Left lobe of liver (tissue), 2 donors: ENCODE measurements at regions not wholly inside any gene's neighbourhood (a gene's known extent, or its start where the extent isn't known, plus 50 kb on each side); places are given as distances from the start of the nearest gene placed in this dataset.
A peak's percentile ranks its signal among the peaks of the same experiment; 100 is the strongest.

Experiments
- ATAC-seq: fragments of 200-7000 bp; cut with Tn5 transposase; one replicate; pipeline ENCODE4 v1.9.1; 2020; ENCODE audit warnings: mild to moderate bottlenecking, moderate library complexity
- DNase-seq: peaks from one replicate; pipeline ENCODE4 v3.0.0-alpha.2; 2020; ENCODE audit warnings: low spot score
- donor health status: DM: no; HTN: no; CAD: no; lungs with moderate emphysema.
- donor health status: DM: no; HTN: yes; CAD: no.

DNA sequence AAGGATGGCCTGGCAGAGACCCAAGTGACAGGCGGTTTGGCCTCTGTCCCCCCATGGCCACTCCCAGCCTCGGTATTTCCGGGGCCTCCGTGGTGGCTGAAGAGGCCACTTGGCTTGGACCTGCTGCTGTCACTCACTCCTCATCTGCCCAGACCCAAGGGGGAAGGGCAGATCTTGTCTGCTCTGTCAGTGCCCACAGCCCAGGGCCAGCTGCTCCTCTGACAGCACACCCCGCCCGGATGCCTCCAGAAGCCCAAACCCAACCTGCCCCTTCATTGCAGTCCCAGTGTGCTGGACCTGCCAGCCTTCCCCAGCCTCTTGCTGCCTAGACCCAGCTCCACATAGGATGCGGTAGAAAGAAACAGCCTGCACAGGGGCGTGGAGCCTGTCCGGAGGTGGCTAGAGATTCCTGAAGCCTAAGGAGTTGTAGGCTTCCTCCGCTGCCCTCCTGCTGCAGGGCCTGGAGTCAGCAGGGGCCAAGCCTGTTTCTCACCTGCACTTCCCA is 52.0 kb downstream of the MAGEF1 start:
- ATAC-seq = no peak
- DNase-seq = no peak

DNA sequence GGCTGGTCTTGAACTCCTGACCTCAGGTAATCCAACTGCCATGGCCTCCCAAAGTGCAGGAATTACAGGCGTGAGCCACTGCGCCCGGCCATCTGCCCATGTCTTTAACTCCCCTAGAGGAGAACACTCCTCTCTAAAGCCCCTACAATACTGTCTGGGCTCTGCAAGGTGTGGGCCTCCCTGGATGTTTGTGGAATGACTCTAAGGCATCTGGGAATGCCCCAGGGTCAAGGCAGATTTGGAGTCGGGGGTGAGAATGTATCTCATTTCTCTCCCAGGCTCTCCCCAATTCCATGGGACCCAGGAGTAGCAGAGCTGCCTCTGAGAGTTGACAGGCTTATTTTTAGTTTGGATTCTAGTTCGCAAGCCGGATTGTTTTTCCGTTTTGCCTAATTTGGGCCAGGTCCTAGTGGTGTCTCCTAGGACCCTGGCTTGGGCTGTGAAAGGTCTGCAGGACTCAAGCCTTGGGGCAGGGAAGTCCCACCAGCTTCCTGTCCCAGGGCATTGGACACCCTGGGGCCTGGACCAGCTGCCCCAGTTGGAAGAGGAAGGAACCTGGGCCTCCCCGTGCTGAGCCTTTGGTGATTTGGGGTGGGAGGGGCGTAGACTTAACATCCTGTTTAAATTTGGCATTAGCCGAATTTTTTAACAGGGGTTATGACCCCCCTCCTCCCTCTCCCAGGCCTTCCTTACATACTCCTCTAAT is 53.5 kb downstream of the MAGEF1 start:
- ATAC-seq (peak; percentile 25), DNase-seq (no peak)

DNA sequence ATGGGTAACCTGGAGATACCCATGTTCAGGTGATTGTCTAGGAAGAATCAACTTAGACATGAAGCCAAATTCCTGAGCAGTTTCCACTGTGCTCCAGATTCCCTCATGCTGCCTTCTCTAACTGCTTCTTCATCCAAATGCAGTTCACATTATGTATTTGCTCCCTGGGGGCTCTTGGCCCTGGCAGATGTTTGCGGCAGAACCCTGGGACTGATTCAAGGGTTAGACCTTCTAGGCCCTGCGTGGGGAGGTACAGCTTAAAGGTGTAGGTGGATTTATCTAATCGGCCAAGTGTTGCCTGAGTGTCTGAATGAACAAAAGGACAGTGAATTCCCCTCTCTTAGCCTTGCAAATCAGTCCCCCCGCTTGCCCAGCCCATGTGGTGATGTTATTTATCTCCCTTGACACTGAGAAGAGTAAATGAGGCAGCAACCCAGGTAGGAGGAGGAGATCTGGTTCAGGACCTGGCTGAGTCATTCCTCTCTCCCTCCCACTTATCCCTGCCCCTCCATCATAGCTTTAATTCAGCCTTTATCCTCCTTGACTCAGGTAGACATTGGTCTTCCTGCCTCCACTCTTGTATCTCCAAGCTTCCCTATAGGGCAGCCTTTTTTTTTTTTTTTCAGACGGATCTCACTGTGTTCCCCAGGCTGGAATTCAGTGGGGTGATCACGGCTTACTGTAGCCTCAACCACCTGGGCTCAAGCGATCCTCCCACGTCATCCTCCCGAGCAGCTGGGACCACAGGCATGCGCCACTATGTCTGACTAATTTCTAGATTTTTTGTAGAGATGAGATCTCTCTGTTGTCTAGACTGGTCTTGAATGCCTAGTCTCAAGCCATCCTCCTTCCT is 54.8 kb downstream of the MAGEF1 start:
- no peak for ATAC-seq
- DNase-seq = no peak

DNA sequence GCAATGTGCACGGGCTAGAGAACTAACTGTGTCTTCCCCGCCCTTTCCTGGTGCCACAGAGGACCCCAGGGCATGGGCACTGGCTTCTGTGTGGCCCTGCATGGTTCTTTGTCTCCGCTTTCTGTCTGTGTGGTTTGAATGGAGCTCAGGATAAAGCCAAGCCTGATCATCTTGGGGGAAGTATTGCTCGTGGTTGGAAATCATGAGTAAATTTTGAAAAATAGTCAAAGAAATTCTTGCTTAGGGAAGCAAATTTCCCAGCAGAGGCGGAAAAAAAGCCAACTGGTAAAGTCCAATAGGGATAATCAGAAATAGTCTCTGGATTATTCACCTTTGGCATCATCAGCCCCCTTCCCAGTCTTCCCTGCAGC is 55.4 kb downstream of the MAGEF1 start:
- DNase-seq (no peak), ATAC-seq (no peak)

DNA sequence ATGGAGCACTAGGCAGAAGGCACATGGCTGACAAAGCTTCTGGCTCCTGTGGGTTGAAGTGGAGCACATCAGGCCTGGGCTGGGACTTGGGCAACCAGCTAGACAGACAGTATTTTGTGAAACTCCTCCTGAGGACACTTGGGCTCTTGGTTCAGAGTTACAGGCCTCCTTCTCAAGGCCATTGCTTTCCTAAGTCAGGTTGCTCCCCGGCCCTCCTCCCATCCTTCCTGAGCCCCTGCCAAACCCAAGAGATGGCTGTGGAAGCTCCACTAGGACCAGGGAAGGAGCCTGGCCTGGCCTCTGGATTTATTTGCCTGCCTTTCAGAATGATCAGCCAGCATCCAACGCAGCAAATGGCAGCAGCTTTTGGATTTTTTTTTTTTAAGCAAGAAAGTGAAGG is 56.3 kb downstream of the MAGEF1 start:
- no peak for ATAC-seq
- DNase-seq = no peak

DNA sequence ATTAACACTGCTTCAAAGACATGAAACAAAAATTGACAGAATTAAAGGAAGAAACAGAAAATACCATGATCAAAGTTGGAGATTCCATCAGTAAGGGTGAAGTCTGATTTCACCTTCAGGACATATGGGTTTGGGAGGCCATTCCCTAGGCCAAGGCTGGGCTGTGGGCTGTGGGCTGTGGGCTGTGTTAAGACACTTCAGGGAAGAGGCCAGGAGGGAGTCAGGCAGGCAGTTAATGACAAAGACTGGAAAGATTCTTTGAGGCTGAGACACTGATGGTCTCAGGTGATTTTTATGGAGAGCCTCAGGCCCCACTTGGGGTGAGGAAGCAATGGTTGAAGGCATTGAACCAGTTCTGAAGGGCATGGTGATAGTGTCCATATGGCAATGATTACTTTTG is 57.5 kb downstream of the MAGEF1 start:
- ATAC-seq (no peak), DNase-seq (no peak)

DNA sequence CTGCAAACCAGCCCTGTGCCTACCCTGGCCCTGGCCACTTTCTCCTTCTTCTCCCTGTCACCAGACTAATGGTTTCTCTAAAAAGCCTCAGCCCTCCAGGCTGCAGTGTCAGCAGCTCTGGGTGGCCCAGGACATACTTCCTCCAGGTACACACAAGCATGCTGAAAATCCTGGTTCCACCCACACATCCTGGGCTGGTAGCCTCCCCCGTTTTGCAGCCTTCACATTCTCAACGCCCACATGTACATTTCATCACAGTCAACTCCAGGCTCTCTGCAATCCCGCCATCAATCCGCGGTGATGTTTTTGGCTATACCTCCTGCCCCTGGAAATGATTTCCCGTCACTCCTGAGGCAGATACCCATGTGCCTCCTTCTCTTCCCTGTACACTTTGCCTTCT is 59.4 kb downstream of the MAGEF1 start:
- no peak for DNase-seq
- no peak for ATAC-seq

DNA sequence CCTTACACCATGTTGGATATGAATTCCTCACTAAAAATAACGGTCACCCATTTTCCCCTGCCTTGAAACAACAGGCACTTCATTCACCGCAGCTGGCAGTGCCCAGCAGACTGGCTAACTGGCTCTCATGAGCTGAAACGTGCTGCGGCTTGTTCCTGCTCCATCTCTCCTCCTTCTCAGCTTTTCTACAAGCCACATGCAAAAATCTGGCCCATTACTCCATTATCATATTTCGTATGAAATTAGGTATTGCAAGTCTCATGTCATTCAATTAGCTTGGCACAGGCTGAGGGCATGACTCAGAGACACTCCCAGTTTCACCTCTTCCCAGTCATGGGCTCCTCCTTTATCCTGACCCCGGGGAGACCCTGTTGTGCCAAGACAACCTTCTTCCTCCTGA is 60.0 kb downstream of the MAGEF1 start:
- DNase-seq (no peak), ATAC-seq (no peak)

DNA sequence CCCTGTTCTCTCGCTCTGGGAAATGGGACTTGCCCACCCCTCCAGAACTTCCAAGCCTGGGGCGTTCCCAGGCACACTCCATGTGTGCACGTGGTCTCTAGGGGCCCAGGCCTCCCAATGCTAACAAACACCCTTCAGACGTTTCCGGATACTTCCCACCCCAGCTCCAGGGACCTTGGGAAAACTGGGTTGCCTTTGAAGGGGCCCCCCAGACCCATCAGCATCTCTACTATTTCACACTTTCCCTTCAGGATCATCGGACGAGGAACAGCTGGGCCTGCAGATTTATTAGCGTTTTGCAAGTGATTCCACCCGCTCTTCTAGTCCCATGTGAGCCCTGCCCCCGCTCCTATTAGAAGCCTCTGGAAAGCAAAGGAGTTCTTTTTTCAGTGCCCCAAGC is 63.2 kb downstream of the MAGEF1 start:
- DNase-seq (no peak), ATAC-seq (no peak)

DNA sequence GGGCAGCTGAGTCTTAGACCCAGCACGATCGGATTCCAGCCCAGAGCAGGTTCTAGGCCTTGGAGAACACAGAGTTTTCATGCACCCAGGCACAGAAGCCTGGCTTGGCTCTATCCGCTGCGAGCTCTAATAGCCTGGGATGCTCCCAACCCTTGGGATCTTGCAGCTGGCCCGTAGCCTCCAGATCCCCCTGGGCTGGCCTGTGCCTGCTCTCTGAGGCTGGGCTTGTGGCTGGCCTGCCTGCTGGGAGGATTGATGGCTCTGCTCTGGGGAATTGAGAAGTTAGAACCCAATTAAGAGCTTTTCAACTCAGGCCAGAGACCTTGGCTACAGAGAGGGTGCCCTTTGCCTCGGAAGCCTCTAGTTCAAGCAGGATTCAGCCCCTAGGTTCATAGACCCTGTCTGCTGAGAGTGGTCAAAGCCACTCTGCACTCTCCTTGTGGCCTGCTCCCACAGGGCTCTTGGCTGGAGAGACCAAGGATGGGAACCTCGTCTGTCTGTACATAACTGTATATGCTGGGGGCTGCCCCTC is 64.4 kb downstream of the MAGEF1 start:
- DNase-seq = no peak
- peak; percentile 10 for ATAC-seq

DNA sequence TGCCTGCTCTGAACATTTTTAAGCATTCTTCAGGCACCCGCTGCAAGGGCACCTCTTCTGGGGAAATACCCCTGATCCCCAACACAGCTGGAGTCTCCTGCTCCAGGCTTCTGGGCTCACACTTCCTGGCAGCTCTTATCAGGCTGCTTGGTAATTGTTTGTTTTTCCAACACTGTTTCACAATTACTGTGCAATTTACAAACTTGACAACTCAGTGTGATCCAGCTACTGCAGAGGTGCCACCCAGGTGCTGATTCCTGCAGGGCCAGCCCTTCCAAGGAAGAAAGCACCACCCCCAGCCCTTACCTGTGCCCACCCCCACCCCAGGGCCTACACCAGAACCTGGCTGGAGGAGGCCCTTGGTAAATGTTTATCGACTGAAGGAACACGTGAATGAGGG is 66.5 kb downstream of the MAGEF1 start:
- DNase-seq (peak; percentile 51), ATAC-seq (peak; percentile 94)

DNA sequence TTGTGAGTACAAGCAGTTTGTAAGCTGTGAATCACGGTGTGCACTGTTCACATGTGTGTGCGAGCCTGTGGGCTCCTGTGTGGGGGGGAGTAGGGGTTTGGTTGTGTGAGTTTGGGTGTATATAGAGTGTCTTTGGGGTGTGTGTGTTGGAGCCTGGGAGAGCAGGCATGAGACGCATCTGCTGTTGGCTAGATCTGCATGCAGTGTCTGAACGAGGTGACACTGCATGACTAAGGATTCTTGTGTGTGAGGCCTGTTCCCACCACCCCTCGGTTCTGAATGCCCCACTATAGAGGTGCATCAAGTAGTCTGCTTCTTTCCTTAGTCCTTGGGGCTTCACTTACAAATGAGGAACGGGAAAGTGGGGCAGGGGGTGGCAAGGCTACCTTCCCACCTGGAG is 68.4 kb downstream of the MAGEF1 start:
- DNase-seq (no peak), ATAC-seq (no peak)

DNA sequence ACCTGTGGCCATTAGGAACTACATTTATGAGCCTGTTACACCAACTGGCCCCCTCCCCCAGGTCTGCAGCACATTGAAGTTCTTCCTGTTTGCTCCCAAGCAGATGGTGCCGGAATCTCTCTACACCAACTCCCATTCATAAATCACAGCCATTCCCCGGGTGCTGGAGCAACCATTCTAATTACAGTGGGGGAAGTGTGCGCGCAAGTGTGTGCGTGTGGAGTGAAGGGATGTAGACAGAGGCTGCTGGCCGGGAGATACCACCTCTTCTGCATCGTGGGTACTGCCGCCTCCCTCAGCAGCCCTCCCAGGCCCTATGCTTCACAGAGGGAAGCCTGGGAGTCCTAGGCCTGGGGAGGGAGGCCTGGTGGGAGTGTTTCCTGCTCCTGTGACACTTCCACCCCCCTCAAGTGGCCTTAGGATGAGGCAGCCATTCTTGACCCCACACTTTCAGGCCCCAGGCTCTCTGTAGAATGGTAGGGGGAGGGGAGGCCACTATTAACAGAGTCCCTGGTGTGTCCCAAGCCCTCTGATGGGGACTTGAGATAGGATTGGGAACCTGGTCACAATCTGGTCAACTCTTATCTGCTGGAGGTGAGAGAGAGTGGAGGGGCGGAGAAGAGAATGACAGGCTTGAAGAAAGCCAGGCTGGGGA is 69.1 kb downstream of the MAGEF1 start:
- DNase-seq (no peak), ATAC-seq (no peak)

DNA sequence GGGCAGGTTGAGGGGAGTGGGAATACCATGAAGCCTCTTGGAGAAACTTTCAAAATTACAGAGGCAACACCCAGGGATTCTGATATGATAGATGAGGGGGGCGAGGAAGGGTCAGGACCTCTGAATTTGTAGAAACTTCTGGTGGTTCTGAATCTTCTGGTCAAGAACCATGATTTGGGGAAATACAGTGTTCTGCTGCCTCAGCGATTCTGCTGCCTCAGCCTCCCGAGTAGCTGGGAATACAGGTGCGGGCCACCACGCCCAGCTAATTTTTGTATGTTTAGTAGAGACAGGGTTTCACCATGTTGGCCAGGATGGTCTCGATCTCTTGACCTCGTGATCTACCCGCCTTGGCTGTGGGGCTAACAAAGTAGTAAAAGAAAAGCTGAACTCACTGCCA is 70.4 kb downstream of the MAGEF1 start:
- DNase-seq (no peak), ATAC-seq (no peak)

DNA sequence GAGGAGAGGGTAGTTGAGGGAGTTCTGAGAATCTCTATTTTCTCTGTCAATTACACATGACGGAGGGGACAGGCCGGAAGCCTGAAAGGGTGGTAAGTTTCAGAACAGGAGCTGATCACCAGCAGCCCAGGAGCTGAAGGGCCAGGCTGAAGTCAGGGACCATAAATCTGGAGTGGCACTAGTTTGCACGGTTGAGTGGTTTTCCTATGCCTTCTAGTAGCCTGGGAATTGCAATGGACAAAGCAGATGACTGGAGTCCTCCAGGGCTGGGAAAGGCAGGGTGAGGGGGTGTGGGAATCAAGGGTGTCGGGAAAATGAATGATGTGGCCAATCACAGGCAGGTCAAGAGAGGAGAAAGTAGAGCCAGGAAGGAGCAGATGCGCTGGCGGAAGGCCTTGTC is 72.5 kb downstream of the MAGEF1 start:
- no peak for DNase-seq
- ATAC-seq = no peak

DNA sequence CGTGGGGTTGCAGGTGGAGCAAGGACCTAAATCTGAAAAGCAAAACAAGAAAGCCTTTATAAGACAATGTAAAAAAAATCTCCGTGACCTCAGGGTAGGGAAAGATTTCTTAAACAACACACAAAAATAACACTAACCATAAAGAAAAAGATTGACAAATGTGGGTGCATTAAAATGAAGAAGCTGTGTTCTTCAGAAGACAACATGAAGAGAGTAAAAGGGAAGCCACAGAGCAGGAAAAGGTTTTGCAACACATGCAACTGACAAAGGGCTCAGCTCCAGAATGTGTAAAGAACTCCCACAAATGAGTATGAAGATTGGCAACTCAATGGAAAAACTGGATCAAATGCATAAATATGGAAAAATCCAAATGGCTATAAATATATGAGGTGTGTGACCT is 74.2 kb downstream of the MAGEF1 start:
- no peak for DNase-seq
- no peak for ATAC-seq

DNA sequence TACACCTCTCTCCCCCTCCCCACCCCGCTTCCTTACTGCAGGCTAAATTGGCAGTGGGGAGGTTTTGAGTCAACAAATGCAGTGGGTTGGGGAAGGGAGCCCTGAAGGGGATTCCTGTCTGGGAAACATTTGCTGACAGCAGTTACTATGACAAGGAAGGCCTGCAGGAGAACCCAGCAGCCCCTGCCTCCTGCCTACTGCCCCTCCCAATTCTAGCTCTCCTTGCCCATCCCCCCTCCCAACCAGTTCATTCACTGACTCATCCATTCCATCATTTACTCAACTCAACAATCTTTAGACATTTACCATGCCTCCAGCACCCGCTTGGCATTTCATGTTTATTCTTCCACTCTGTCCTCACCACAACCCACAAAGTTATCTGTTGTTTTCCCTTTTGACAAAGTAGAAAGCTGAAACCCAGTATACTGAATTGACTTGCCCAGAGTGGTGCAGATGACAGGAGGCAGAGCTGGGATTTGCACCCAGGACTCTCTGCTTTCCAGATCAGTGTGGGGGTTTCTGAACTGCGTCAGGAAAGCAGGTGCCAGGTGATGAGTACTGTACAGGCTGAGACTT is 75.0 kb downstream of the MAGEF1 start:
- DNase-seq = no peak
- ATAC-seq = no peak

DNA sequence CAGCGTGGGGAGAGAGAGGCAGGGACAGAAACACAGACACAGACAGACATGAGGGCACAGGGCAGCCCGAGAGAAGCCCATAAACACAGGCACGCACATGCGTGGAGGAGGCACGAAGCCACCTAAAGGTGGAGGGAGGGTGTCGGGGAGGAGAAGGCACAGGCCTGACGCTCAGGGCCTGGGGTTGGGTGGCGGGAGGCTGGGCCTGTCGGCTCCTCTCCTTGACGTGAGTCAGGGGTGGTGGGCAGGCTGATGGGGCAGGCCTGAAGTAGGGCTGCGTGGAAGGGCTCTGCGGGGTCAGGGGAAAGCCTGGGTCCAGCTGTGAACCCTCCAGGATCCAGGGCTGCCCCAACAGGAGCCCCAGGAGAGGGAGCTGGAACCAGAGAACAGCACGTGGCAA is 74.2 kb downstream of the EPHB3 start:
- ATAC-seq = no peak
- DNase-seq = no peak

DNA sequence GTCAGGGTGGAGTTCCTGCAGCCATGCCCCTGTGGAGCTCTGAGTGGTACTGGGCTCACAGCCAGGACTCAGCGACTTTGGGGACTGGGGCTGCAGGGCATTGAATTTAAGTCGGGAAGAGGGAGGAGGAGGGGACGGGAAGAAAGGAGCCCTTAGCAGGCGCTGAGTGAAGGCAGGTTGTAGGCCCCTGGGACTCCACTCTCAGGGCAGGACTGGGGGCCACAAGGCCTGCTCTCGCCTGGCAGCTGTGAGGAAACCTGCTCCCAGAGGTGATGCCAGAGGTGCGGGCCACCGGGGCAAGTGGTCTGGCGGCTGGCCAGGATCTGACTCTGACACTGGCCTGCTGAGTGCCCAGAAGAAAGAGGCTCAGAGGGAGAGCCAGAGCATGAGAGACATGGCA is 73.5 kb downstream of the EPHB3 start:
- ATAC-seq = peak; percentile 58
- peak; percentile 52 for DNase-seq

DNA sequence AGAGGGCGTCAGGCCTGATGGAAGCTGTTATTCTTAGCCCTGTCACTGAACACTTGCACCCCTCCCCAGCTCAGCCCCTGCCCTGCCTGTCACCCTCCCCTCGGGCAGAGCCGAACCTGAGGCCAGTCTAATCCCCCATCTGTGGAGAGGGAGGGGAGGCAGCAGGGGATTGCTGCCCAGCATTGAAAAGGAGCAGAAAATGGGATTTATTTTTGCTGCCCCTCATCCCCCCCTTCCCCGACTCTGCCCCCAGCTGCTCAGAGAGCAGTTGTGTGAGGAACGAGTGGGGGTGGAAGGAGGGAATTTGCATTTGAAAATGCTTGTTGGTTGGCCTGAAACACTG is 71.6 kb downstream of the EPHB3 start:
- no peak for ATAC-seq
- DNase-seq = no peak

DNA sequence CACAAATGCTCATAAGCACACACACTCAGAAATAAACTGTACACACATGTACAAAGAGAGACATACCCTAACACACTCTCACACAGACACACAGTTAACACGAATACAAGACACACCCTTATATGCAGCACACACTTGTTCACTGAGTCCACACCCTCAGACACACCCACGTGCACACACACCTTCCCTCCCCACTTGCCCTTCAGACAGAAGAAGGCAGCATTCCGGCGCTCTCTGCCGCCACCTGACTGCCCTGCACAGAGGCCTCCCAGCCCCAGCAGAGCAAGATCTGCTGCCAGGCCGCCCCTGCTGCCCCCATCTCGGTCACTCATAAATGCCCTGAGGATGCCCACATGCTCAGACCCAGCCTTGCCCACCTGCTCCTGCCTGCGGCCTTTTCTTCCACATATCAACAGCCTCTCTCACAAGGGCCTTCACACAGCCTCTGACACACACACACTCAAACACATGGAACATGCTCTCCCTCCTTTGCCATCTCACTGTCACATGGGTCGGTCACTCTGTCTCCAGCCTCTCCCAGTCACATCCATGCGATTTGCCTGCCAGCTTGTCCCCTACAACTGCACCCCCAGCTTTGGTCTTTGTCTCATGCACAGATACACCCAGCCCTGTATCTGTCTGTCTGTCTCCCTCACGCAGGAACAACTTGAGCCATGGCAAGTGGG is 71.1 kb downstream of the EPHB3 start:
- no peak for ATAC-seq
- no peak for DNase-seq
